ENCODE measurements at regions not wholly inside any gene's neighbourhood (a gene's known extent, or its start where the extent isn't known, plus 50 kb on each side); places are given as distances from the start of the nearest gene placed in this dataset.

- TF ChIP-seq, protein P1, sequence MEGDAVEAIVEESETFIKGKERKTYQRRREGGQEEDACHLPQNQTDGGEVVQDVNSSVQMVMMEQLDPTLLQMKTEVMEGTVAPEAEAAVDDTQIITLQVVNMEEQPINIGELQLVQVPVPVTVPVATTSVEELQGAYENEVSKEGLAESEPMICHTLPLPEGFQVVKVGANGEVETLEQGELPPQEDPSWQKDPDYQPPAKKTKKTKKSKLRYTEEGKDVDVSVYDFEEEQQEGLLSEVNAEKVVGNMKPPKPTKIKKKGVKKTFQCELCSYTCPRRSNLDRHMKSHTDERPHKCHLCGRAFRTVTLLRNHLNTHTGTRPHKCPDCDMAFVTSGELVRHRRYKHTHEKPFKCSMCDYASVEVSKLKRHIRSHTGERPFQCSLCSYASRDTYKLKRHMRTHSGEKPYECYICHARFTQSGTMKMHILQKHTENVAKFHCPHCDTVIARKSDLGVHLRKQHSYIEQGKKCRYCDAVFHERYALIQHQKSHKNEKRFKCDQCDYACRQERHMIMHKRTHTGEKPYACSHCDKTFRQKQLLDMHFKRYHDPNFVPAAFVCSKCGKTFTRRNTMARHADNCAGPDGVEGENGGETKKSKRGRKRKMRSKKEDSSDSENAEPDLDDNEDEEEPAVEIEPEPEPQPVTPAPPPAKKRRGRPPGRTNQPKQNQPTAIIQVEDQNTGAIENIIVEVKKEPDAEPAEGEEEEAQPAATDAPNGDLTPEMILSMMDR (IDR thresholded peaks at IDR 0.05; ENCODE audit: low read length, missing control alignments) = no peak
- H3K4me3 ChIP-seq (replicated peaks; ENCODE audit: low read depth, low read length) = no peak overlapping the region
- no peak for DNase-seq (ENCODE audit: low read depth)
These were observed 281.2 kb upstream of the PLXNA2 start for GRCh38 chr1:208525417-208525816.

GRCh38 chr1:208526613-208527125, 282.5 kb upstream of the PLXNA2 start:
- TF ChIP-seq, protein P1 (IDR thresholded peaks at IDR 0.05; ENCODE audit: low read length, missing control alignments) = no peak
- DNase-seq (ENCODE audit: low read depth) = no peak
- H3K4me3 ChIP-seq (replicated peaks; ENCODE audit: low read depth, low read length) = no peak overlapping the region

GRCh38 chr1:208527156-208527555, 283.0 kb upstream of the PLXNA2 start:
- no peak for DNase-seq (ENCODE audit: low read depth)
- TF ChIP-seq, protein P1 (IDR thresholded peaks at IDR 0.05; ENCODE audit: low read length, missing control alignments) = no peak
- H3K4me3 ChIP-seq (replicated peaks; ENCODE audit: low read depth, low read length) = no peak overlapping the region

GRCh38 chr1:208528578-208529240, 284.5 kb upstream of the PLXNA2 start:
- DNase-seq (ENCODE audit: low read depth) = no peak
- H3K4me3 ChIP-seq (replicated peaks; ENCODE audit: low read depth, low read length) = no peak overlapping the region
- TF ChIP-seq, protein P1 (IDR thresholded peaks at IDR 0.05; ENCODE audit: low read length, missing control alignments) = no peak

GRCh38 chr1:208531003-208531750, 287.0 kb upstream of the PLXNA2 start:
- TF ChIP-seq, protein P1 (IDR thresholded peaks at IDR 0.05; ENCODE audit: low read length, missing control alignments) = no peak
- no peak for DNase-seq (ENCODE audit: low read depth)

DNA sequence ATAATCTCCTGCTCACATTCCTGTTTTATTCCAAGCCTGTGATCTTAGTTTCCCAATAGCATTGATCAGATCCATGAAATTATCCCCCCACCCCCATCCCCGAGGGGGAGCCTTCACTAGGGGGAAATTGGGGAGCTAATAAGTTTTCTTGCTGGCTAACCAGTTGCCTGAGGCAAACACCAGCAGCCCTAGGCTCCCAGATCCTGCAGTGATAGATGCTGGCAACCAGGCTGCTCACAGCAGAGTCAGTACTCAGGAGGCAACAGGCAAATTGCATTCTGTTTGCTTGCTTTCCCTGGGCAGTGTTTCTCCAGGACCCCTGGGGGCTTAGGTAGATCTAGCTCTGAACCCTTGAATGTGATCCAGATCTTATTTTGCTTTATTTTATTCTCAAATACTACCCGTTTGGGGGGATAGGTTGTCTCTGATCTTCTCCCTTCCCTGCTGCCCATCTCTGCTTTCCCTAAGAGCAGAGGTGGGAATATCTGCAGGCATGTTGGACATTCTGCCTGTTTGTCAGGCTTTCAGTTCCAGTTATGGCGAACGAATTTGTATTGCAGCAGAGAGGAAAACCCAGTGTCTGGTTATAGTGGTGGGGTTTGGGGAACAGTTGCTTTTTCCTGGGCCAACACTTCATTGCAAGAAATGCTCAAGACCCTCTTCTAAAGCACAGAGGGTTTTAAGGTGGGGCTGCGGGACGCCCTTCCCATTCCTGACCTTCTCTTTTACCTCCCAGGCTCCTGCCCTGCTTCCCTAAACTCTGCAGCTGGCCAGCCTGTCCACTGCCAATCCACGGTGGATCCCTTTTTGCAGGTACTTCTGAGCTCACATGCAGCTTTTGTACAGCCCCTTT, 289.8 kb upstream of the PLXNA2 start:
- no peak overlapping the region for H3K4me3 ChIP-seq (replicated peaks; ENCODE audit: low read depth, low read length)
- no peak for DNase-seq (ENCODE audit: low read depth)
- TF ChIP-seq, protein P1 (IDR thresholded peaks at IDR 0.05; ENCODE audit: low read length, missing control alignments) = no peak

More at GRCh38 chr1:208531003-208531750, 287.0 kb upstream of the PLXNA2 start:
- no peak overlapping the region for H3K4me3 ChIP-seq (replicated peaks; ENCODE audit: low read depth, low read length)

Measured in fibroblast of pulmonary artery (primary cell).